NCI-H2107 treated with DMSO at 0.1 percent for 48 hours (cell line): ENCODE measurements at regions not wholly inside any gene's neighbourhood (a gene's known extent, or its start where the extent isn't known, plus 50 kb on each side); places are given as distances from the start of the nearest gene placed in this dataset.

ENCODE experiments used
- DNase-seq: peaks from one replicate; lab custom pipeline; 2025; ENCODE audit not compliant: unreplicated experiment; lab: John Stamatoyannopoulos, UW

DNA sequence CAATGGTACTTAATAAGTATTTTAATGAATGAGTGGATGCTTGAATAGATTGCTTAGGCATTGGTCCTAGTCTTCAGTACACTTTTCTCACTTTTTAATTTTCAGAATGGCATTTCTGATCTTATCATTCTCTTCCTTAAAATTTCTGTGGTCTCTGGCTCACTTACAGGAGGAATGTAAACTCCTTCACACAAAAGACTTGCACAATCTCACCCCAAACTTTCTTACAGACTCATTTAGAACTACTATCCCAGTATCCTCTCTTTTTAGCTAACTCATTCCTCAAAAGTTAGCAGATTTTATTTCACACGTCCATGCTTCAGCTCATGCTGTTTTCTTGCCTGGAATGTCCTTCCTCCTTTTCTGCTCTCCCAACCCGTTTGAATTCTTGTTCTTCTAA lies 350.1 kb downstream of the GRXCR1 start:
- DNase-seq: no peak

DNA sequence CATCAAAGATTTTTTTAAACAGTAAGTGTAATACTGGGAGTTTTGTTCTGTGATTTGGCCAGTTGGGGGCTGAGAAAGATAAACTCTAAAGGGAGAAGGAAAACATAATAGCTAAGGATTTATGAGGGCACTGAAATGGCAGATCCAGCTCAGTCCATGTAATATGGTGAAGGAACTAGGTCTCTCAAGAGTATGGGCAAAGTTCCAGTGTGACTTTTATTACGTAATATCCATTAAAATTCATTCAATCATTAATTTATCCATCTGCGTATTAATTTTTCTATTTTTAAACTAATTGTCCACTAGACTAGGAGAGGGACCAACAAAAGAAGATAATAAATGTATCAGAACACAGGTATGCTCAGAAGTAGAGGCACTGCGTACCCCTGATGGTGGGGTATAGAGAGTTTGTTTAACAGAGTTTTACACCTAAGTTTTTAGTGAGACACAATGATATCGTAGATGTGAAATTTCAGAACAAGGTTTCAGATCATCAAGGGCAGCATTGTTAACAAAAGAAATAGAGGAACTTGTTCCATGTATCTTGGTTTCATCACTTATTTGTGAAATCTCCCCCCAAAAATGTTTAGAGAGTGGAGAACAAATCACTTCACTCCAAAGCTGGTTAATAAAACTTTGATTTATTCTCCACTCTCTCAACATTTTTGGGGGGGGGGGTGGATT lies 351.1 kb downstream of the GRXCR1 start:
- no peak for DNase-seq

DNA sequence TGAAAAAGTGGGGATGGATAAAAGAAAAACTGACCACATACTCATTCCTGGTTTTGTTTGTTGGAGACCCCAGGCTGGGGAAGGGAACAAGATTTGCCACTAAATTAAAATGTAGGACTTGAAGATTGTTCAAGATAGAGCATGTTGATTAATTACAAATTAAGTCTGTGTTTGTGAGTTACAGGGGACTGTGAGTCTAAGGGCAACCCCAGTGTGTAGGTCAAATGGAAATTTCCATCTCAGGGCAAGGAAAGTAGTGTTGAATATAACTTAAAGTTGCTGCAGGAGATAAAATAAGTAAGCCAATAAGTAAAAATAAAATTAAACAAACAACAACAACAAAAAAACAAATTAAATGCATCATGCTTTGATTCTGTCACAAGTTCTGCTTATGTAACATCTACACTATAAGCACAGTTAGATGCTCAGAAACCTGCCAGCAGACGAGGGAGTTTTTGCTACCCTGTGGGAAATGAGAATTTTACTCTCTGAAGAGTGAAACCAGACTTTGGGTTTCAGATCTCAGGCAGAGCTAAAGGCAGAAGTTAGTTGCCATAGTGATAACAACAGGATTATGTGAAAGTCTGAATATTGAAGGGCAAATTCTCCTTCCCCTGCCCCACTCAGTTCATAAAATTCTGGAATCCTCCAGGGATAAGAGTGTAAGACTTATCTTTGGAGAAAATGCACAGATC lies 352.3 kb downstream of the GRXCR1 start:
- DNase-seq: no peak

DNA sequence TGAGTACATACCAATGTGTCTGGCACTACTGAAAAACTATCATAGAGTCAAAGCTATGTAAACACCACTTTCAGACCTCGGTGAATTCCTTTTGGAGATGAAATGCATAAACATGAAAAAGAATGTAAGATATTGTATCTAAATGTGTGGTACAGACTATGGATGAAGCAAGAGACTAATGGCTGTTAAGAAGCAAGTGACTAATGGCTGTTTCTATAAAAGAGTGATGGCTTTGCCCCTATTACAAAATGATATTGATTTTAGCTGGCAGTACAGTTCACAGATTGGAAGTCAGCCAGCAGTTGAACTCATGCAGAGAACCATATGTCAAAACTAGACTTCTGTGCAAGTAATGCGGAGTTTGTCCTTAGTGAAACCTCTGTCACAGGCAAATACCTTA lies 359.3 kb downstream of the GRXCR1 start:
- DNase-seq: no peak

DNA sequence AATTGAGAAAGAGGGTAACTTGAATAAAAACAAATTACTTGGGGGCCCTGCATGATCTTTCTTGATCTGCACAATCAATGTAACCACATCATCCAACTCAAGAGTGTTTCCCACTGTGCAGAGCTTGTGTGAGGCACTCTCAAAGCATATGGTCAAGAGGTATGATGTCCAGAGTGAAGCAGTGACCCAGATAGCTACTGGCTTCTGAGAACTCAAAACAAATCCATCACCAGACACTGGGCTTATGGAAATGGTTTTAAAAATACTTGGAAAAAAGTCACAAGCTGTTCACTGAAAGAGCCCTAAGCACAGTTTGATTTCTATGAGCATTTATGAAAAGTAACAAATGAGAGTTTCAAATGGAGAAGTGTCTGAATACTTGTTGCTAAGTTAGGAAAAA lies 361.0 kb downstream of the GRXCR1 start:
- no peak for DNase-seq

DNA sequence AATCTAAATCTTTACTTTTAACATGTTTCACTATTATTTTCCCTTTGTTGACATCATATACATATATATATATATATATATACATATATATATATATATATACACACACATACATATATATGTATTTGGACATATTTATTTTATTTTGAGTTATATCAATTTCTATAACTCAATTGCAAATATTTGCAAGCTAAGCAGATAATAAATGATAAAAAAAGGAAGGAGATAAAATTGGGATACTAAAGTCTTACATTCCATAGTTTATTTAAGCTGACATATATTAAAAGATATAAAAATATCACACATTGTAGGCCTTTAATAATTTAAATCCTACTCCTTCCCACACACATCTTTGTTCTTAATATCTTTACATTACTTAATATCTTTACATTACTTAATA lies 372.2 kb downstream of the GRXCR1 start:
- no peak for DNase-seq

DNA sequence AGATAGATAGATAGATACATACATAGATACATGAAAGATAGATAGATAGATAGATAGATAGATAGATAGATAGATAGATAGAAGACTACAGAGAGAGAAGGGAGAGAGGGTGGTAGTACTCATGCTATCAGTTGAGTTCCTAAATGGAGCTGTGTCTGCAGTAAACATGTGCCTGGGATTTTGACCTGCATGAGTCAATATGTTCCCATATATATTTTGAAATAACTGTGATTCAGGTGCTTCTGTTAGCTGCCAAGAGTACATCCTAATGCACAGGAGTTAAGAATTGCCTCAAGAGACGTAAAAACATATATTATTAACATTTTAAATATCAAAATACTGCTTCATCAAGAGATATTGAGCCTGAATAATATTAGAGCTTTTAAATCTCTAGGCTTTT lies 379.4 kb downstream of the GRXCR1 start:
- DNase-seq: no peak

DNA sequence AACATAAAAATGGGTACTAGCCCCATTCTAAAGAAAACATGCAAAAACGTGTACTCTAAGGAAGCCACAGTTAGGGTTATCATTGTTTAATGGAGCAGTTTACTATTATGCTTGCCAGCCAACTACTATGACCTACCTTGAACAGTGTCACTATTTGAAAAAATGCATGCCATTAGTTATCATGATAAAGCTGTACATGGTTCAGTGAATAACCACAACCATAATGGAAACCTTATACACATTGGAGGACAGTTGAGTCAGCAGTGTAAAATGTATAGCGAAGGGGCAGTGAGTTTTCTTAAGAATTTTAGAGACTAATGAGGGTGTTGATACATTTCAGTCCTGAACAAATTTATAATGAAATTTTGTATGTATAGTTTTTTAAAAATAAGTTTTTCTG lies 381.9 kb downstream of the GRXCR1 start:
- DNase-seq: no peak

DNA sequence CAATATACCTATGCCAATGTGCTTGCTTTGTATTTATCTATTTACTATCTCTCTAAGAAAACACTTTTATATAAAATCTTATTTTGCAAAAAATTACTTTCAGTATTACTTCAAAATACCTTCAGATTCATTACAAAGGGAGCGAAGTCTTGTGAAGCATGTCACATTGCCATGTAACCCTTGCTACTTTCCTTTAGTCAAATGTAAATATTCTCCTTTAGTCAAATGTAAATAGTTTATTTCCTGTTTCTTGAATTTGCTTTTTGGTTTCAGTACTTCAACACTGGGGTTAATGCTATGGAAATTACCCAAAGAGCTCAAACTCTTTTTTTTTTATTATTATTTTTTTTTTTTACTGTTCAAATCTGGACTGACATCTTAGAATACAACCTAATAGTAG lies 383.3 kb downstream of the GRXCR1 start:
- DNase-seq: no peak

DNA sequence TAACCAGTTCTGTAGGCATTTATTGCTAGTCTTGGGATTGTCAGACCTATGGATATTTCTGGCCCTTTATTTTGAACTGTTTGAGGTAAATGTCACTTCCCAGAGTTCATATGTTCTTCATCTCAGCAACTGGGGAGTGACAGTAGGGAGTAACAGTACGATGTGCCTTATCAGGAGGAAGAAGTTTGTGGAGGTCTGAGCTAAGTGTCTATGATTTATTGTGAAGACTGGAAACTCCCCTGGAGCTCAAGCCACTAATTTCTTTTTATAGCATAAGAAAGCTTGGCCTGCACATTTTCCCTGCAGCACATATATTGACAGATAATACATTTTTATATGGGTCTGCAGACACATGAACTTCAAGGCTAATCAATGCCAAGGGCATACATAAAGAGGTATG lies 383.8 kb downstream of the GRXCR1 start:
- DNase-seq: no peak

DNA sequence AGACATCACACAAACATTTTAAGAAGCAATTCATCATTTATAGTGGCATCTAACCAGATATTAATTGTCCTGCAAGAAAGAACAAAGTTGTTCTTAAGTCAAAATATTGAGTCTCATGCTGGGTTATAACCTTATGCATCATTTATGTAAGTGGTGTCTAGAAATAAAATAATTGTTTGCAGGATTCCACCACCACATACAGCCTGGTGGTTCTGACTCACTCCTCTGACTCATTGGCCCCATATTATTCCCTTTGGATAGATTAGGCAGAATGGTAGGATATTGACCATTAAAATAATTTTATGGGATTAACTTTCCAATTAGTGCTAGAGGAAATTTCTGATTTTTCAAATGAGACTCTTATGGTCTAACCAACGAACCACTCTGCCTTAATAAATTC lies 384.5 kb downstream of the GRXCR1 start:
- no peak for DNase-seq

DNA sequence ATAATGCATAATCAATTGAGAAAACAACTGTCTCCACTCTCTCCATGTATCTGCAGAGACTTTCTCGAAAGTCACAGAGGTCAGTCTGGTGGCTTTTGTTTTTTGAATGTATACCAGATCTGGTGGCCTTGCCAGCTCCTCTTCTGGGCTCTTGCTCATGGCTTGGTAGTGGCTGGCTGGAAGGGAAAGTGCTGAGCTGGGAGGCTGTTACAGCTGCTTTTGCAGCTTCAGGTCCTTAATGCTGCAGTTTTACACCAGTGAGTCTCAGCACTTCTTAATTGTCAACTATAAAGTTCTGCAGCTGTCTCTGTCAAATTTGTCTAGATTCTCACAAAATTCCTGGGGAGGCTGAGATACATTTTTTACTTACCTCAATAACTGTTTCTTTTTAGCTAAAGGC lies 390.0 kb downstream of the GRXCR1 start:
- DNase-seq: no peak

DNA sequence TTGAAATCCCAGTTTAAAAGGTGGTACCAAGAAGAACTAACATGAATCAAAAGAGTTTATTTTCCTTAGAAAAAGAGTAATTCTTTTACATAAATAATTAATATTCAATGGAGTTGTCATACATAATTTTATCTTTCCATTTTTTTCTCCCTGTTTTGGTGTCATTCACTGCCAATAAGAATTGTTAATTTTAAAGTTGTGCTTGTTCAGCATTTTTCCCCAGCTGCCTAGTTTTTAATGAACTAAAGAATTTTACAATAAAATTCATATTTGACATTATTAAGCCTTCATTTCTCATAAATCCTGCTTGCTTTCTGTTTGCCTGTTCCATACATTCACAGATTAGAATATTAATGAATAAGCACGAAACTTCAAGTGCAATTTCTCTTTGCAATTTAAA lies 393.6 kb downstream of the GRXCR1 start:
- DNase-seq: no peak

DNA sequence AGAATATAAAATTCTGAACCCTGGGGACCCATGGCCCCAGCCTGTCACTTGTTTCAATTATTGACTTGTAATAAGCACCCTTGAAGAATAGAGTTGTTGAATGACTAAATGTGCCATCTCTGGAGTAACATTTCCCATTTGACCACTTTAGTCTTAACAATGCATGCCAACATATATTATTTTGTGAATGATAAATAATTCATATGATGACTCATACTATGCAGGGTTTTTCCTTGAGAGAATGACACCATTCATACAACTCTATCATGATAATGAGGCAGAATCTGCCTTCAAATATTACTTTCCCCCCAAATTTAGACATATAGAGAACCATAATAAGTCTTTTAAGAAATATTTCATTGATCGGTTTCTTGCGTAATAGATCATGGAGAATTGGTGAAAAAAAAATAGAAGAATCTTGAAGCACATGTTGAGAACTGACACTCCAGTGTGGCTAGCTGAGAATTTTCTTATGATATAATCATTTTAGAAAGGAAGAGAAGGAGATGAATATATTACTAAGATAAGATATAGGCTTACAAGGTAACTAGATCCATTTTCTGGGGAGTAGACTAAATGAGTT lies 404.5 kb downstream of the GRXCR1 start:
- no peak for DNase-seq

DNA sequence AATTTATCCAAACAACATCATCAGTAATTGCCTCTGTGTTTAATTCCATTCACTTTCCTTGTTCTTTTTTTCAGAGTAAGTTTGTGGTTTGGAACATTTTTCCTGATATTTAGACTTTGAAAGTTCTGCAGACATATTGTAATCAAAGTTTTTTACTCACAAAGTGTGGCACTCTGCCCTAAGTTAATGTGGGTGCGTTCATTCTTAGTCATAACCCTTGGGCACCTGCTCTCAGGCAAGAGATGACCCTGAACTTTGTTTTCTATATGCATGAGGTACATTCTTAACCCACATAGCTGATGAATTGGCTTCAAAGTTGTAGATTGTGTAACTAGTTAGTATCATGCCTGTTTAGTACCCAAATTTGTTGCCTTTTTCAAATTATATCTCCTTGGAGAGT lies 424.3 kb downstream of the GRXCR1 start:
- DNase-seq: no peak

DNA sequence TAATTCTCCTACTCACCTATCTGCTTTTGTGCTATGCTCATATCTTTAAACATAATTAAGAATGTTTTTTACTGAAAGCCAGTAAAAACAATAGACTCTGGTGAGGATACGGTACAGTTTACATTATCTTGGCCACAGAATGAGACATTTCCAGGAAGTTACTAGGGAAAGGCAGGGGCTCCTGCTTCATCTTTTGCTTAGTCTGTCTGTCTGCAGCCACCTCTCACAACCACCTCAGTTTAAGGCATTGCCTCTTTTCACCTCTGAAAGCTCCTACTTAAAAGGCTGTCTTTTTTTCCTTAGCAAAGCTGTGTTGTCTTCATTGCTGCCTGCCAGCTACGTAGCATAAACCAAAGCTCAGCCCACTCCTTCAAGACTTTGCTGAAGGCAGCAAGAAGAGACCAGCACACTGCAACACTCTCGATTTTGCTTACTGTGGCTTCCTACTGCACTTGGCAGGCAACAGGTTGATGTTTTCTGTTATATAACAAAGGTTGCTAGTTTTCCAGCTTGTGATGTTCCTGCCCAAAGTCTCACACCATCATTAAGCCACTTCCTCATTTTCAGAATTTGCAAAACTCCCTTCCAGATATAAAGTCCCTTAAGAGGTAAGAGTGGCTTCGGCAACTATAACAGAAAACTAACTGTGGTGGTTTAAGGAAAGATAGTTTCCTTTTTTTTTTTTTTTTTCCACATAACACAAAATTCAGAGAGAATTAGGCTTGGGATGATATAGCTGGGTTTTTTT lies 432.9 kb downstream of the GRXCR1 start:
- no peak for DNase-seq

DNA sequence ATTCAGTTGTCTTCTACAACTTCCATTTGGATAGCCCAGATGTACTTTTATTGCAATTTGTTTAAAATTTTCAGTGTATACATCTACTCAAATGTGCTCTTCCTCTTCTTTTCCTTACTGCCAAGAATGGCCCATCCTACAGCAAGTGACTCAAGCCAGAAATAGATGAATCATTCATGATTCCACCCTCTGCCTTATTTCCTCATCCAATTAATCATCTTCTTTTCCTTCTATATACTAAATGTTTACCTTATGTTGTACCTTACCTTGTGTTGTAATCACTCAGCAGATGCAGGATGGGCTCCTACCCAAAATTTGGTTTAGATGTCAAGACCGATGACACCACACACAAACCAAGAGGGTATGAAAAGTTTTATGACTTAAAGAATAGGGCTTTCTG lies 437.8 kb downstream of the GRXCR1 start:
- no peak for DNase-seq

DNA sequence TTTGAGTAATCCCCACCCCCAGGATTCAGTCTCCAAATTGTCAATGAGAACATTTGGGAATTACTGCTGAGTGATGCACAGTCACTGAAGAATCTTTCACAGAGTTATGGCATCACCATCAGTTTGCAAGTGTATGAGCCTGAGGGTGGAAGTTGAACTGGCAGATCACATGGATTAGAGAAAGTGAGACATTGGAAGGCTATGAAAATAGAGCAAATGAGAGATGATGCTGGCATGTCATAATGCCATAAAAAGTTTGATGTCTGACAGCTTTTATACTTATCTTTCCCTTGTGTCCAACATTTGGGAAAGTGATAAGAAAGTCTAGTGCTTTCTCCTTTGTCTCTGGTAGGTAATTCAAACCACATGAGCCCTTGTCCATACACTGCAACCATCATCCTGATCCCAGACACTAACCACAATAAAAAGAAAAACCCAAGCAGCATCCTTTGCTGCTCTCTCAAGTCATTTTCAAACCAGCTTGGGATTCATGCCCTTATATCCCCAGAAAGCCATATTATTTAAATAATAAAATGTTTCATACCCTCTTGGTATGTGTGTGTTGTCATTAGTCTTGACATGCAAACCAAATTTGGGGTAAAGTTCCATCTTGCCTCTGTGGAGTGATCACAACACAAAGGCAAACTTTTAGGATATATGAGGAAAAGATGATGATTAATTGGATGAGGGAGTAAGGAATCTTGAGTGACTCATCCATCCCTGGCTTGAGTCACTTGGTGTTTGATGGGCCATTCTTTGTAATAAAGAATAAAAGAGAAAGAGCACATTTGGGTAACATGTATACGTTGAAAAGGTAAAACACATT lies 438.9 kb downstream of the GRXCR1 start:
- no peak for DNase-seq

DNA sequence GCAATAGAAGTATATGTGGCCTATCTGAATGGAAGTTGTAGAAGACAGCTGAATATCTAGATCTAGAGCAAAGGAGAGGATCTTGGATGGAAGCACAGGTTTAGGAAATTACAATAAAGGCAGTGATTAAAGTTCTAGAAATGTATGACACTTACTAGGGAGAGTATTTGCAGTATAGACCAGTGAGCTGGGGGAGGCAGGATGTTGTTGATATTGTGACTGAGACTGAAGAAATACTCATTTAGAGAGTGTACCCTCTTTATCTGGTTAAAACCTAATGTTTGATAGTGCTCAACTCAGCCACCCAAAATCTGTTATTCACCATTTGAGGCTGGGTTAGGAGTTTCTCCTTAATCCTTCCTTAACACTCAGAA lies 439.5 kb downstream of the GRXCR1 start:
- DNase-seq: no peak

DNA sequence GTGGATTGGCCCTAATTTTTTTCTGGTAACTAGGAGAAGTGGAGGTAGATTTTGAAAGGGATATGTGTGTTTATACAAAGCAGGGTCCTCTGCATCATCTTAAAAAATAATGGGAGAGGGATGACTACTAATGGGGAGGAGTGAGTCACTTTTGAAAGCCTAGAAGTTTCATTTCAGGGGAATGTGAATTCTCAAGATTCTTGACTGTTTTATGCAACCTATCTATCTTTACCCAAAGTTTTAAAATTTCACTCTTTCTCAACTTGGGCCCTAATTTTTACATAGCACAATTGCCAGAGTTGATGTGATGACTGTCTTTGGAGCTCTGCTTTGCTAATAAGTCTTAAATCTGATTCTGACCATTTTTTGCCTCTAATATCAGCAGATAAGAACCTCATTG lies 445.2 kb downstream of the GRXCR1 start:
- no peak for DNase-seq

DNA sequence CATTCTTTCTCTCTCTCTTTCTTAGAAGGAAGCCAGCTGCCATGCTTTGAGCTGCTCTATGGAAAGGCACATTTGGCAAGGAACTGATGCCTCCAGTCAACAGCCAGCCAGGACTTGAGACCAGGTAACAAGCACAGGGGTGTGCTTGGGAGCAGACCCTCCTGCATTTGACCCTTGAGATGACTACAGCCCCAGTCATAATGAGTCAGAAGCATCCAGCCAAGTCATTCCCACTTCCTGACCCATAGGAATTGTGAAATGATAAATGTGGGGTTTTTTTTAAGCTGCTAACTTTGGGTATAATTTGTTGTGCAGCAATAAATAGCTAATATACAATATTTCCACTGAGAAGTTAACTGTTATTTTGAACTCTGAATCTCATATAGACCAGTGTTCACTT lies 446.9 kb downstream of the GRXCR1 start:
- DNase-seq: no peak
